AG09319 (cell line): ENCODE measurements at regions not wholly inside any gene's neighbourhood (a gene's known extent, or its start where the extent isn't known, plus 50 kb on each side); places are given as distances from the start of the nearest gene placed in this dataset.

Source experiments
- DNase-seq: peaks from one replicate; pipeline ENCODE4 v3.0.0-alpha.2; 2010; ENCODE audit warnings: low read depth; ENCODE audit errors: extremely low read depth
- TF ChIP-seq, protein P1 (sequence below): IDR thresholded peaks from 2 replicates; pipeline ENCODE4 v1.5.1; 2011; ENCODE audit warnings: low read depth, mild to moderate bottlenecking, inconsistent platforms, low read length, moderate library complexity

DNA sequence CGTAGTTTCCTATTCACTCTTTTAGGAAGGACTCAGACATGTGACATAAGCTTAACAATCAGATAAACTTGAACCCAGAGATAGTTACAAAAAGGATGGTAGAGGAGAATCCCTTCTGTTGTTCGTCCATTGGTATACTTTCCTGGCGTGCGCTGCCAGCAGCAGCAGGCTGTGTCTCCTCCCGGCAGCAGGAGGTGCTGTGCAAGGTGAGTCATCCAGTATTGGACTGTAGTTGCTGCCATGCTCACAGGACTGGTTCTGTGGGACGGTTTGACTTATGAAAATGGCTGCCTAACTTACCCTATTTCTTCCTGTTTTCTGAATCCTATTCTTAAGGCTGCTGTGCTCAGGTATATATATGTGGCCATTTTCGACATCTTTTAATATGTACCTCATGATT is 253.4 kb upstream of the LRRC3B start:
- no peak for DNase-seq
- TF ChIP-seq, protein P1, sequence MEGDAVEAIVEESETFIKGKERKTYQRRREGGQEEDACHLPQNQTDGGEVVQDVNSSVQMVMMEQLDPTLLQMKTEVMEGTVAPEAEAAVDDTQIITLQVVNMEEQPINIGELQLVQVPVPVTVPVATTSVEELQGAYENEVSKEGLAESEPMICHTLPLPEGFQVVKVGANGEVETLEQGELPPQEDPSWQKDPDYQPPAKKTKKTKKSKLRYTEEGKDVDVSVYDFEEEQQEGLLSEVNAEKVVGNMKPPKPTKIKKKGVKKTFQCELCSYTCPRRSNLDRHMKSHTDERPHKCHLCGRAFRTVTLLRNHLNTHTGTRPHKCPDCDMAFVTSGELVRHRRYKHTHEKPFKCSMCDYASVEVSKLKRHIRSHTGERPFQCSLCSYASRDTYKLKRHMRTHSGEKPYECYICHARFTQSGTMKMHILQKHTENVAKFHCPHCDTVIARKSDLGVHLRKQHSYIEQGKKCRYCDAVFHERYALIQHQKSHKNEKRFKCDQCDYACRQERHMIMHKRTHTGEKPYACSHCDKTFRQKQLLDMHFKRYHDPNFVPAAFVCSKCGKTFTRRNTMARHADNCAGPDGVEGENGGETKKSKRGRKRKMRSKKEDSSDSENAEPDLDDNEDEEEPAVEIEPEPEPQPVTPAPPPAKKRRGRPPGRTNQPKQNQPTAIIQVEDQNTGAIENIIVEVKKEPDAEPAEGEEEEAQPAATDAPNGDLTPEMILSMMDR: no peak

DNA sequence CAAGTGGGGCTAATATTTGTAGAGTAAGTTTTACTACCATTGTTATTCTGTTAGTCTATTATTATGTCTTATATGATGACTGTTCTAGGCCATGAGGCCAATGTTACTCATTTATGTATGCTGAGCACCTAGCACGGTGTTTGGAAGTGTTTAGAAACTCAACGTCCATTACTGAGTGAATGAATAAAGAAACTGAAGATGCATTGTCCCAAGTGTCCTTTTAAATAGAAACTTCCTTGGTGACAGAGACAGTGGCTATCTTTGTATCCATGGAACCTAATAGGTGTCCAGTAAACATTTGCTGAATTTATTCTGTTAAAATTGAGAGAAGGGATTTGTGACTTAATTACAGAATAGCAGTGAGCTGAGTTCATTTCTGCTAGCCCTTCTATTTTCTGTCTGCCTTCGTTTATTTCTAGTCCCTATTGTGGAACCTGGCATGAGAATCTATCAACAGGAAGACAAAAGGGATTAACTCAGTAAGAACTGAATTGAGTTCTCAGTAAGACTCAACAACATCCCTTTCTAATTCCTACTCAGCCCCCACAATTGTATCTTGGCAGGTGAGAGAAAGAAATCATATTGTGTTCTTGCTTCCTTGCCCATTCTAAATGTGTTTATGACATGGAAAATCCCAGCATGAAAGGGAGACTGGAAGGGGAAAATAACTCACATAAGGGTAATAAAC is 246.6 kb upstream of the LRRC3B start:
- DNase-seq: no peak
- TF ChIP-seq, protein P1: no peak

DNA sequence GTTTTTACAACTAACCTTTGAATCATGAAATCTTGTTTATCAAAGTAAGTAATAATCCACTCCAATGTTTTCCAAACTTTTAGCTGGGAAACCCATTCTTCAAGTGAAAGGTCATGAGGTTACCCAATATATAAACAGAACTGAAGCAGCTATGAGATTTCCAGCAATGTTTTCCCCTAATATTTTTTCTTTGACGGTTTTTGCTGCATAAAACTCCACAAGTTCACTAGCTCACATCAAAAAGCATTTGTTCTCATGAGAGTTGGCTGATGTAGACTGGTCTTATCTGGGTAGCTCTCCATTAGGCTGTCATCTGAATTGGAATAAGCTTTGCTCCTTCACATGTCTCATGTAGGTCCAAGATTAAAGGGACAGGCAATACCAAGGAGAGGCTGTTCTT is 241.2 kb upstream of the LRRC3B start:
- no peak for DNase-seq
- TF ChIP-seq, protein P1: no peak

DNA sequence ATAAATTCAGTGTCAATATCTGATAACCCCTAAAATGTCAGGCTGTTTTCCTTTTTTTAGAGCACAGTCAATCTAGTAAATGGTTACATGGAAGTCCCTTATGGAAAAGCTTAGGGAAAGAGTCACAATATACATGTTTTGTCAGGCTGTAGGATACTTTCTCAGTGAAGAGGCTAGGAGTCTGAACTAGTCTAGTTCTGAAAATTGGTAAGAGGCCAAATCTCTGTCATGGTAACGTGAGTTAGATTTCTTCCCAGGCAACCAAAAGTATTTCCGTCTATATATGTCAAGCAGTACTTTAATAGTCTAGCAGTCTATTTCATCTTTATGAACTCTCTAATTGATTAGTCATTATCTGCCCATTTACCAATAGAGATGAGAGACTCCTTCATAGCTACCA is 215.9 kb upstream of the LRRC3B start:
- TF ChIP-seq, protein P1: no peak
- DNase-seq: no peak

DNA sequence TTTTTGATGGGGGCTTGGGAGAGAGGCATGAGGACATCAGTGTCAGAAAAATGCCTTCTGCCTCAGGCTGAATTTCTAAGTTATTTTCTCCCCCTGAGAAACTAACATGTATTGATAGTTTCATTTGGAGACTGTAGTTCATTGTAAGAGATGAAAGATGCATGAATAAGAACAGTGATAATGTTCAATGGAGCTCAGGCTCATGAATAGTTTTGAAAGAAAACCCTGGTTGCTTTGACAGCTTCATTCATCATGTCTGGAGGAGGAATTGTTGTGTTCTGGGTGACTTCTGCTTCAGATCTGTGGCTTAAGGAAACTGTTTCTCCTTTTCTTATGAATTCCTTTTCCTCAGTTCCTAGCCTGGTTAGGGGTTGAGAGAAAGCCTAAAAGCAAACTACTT is 204.0 kb upstream of the LRRC3B start:
- no peak for DNase-seq
- TF ChIP-seq, protein P1: no peak

DNA sequence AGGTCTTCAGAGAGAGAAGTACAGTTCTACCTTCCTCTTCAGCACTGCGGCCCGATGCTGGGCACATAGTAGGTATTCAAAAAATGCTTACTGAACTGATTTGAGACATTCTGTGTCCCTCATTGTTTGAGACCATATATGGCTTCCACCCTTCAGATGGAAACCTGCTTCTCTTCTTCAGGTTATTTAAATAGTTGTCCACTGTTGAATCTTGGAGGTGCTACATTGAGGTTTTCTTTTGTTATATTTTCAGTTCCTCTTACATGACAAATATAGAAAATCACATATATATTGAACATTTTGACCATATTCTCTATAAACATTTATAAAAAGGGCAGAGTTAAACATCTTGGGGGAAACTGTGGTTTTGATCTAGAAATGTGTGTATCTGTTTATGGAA is 200.2 kb upstream of the LRRC3B start:
- TF ChIP-seq, protein P1: no peak
- DNase-seq: no peak

DNA sequence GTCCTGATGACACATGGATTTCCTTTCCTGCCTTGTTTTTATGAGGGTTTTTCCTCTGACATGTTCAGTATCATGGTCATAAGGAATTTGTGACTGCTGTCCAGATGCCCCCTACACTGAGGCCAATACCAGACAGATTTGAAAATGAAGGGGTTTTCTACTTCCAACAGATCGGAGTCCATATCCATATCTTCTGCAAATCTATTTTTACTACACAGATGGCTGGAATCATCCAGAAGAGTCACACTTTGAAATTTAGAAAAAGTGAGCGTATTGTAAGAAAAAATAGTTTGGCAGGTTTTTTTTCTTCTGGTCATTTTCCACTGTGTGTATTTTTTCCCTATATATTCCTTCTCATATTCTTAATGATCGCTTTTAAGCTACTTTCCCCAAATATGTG is 197.5 kb upstream of the LRRC3B start:
- TF ChIP-seq, protein P1: no peak
- DNase-seq: no peak
